B cell (primary cell): ENCODE measurements at regions not wholly inside any gene's neighbourhood (a gene's known extent, or its start where the extent isn't known, plus 50 kb on each side); places are given as distances from the start of the nearest gene placed in this dataset.

Experiments used
- EZH2 ChIP-seq: IDR thresholded peaks from 2 replicates; pipeline ENCODE4 v1.6.1; 2012; ENCODE audit warnings: borderline replicate concordance, low read depth, mild to moderate bottlenecking, moderate library complexity, low read length; ENCODE audit not compliant: insufficient read depth, poor library complexity, severe bottlenecking
- TF ChIP-seq, protein P1 (sequence below): fragments of 200-600 bp; IDR thresholded peaks from one replicate; pipeline ENCODE4 v1.8.0; 2022; ENCODE audit warnings: antibody characterized with exemption, mild to moderate bottlenecking

DNA sequence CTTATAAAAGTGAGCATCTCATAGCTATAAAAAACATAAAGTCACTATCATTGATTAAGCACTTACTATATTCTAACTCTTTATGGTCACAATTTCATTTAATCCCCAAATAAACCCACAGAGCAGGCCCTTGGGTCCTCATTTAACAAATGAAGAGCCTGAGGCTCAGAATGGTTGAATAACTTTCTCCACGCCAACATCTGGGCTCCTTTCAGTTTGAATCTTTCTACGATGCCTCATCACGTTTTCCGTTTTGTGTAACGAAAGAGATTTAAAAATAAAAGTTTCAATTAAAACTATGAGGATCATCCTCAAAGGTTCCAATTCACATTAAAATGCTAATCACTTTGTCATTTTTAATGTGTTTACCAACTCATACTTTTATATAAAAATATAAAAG, 74.2 kb upstream of the ADAMTS18 start:
- TF ChIP-seq, protein P1, sequence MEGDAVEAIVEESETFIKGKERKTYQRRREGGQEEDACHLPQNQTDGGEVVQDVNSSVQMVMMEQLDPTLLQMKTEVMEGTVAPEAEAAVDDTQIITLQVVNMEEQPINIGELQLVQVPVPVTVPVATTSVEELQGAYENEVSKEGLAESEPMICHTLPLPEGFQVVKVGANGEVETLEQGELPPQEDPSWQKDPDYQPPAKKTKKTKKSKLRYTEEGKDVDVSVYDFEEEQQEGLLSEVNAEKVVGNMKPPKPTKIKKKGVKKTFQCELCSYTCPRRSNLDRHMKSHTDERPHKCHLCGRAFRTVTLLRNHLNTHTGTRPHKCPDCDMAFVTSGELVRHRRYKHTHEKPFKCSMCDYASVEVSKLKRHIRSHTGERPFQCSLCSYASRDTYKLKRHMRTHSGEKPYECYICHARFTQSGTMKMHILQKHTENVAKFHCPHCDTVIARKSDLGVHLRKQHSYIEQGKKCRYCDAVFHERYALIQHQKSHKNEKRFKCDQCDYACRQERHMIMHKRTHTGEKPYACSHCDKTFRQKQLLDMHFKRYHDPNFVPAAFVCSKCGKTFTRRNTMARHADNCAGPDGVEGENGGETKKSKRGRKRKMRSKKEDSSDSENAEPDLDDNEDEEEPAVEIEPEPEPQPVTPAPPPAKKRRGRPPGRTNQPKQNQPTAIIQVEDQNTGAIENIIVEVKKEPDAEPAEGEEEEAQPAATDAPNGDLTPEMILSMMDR = no peak
- no peak for TF ChIP-seq EZH2
